ENCODE measurements at regions not wholly inside any gene's neighbourhood (a gene's known extent, or its start where the extent isn't known, plus 50 kb on each side); places are given as distances from the start of the nearest gene placed in this dataset.

DNA sequence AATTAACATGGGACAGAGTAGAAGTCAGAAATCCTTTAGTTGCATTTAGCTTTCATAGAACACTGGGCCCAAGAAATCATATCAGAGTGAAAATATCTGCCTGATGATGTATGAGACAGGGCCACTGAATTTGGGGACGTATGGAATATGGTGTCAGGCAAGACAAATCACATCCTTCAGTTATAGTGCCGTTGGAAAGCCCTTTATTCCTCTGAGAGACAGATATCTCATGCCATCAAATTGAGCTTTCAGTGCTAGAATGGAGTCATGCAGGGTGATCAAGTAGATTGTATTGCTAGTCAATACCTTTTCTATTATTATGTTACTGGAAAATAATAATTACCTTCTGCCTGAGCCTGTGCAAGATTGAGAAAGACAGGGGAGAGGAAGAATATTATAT lies 398.2 kb upstream of the RARB start:
- TF ChIP-seq CTCF (IDR thresholded peaks at IDR 0.05) = no peak
- no peak for TF ChIP-seq POLR2A (IDR thresholded peaks at IDR 0.05)
